Prostate gland (tissue), 2 donors: ENCODE measurements at regions not wholly inside any gene's neighbourhood (a gene's known extent, or its start where the extent isn't known, plus 50 kb on each side); places are given as distances from the start of the nearest gene placed in this dataset.

Source experiments
- CTCF ChIP-seq, 4 experiments: fragments of 200-600 bp in 2 of 4; fragments of 450-650 bp in 2 of 4; sonication (generic) in 2 of 4; IDR thresholded peaks; 1 replicate in 3 of 4; 2 replicates in 1 of 4; pipeline ENCODE4 v1.5.1; 2016 to 2019; ENCODE audit warnings: antibody characterized with exemption in 4 of 4, mild to moderate bottlenecking in 2 of 4, moderate library complexity in 2 of 4
- POLR2A ChIP-seq: fragments of 450-650 bp; IDR thresholded peaks from one replicate; pipeline ENCODE4 v1.6.1; 2016; ENCODE audit warnings: antibody characterized with exemption, mild to moderate bottlenecking
- POLR2AphosphoS5 ChIP-seq: sonication (generic); formaldehyde crosslinking; IDR thresholded peaks from one replicate; pipeline ENCODE4 v1.6.1; 2017; ENCODE audit warnings: antibody characterized with exemption

- TF ChIP-seq CTCF (IDR thresholded peaks at IDR 0.05) (no peak), POLR2A (no peak), POLR2AphosphoS5 (no peak)
Measured at GRCh38 chr10:121380211-121380610, 218.0 kb downstream of the FGFR2 start.
